Tibial nerve (tissue), 4 donors: ENCODE measurements at regions not wholly inside any gene's neighbourhood (a gene's known extent, or its start where the extent isn't known, plus 50 kb on each side); places are given as distances from the start of the nearest gene placed in this dataset.

ENCODE experiments used
- DNase-seq, 2 donors: peaks; one replicate each; pipeline ENCODE4 v3.0.0-alpha.2; 2019; ENCODE audit warnings: low spot score in 2 of 2
- H3K27ac ChIP-seq, 4 donors: fragments of 200-600 bp; sonication (generic) in 3 of 4; one replicate each; pipeline ENCODE4 v1.5.1; 2017 to 2019; ENCODE audit warnings: mild to moderate bottlenecking in 1 of 4
- H3K27me3 ChIP-seq, 2 donors: fragments of 200-600 bp; sonication (generic) in 1 of 2; one replicate each; pipeline versions ENCODE4 v1.5.1 to v1.6.0; 2017 to 2019
- H3K36me3 ChIP-seq, 3 donors: fragments of 200-600 bp; sonication (generic); one replicate each; pipeline ENCODE4 v1.5.1; 2018 to 2019
- H3K4me1 ChIP-seq, 4 donors: fragments of 200-600 bp; sonication (generic) in 3 of 4; one replicate each; pipeline ENCODE4 v1.5.1; 2017 to 2019
- H3K4me3 ChIP-seq, 4 donors: fragments of 200-600 bp; sonication (generic) in 3 of 4; one replicate each; pipeline ENCODE4 v1.5.1; 2017 to 2019; ENCODE audit warnings: mild to moderate bottlenecking in 1 of 4, moderate library complexity in 1 of 4
- H3K9me3 ChIP-seq, 4 donors: fragments of 200-600 bp; sonication (generic) in 3 of 4; one replicate each; pipeline ENCODE4 v1.5.1; 2017 to 2019
- EP300 ChIP-seq, 2 donors: sonication (generic); formaldehyde crosslinking; IDR thresholded peaks; one replicate each; pipeline ENCODE4 v1.6.1; 2017; ENCODE audit warnings: antibody characterized with exemption in 2 of 2, mild to moderate bottlenecking in 1 of 2
- POLR2A ChIP-seq, 2 donors: fragments of 450-650 bp; IDR thresholded peaks; one replicate each; pipeline ENCODE4 v1.6.1; 2017; ENCODE audit warnings: antibody characterized with exemption in 2 of 2, mild to moderate bottlenecking in 2 of 2, moderate library complexity in 2 of 2
- WGBS, 2 donors: methylation state at CpG; one replicate each; pipeline ENCODE4 v1.1.5; 2018; 5-methylcytosine and 5-hydroxymethylcytosine counted together
- TF ChIP-seq, protein P1 (sequence below), 5 experiments: fragments of 200-600 bp in 3 of 5; fragments of 450-650 bp in 2 of 5; sonication (generic) in 3 of 5; IDR thresholded peaks; one replicate each; pipeline ENCODE4 v1.5.1; 2016 to 2019; ENCODE audit warnings: antibody characterized with exemption in 5 of 5, mild to moderate bottlenecking in 3 of 5, moderate library complexity in 2 of 5

DNA sequence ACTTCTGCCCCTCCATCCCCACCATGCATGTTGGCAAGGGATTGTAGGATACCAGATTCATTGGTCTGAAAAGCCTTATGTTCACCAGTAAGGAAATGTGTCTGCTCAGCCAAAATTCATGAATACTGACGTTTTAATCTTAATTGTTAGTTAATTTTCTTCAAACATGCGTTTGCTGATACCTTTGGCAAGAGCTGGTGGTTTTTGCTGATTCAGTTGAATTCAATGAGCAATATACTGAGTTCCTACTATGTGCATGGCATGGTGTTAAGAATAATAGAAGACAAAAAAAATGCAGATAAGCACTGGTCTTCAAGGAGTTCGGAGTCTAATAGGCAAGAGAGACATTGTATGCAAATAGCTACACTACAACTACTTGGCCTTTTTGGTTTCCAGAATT, 811.6 kb downstream of the BCL11A start:
- H3K27me3 ChIP-seq, result no peaks in the 10 kb centered on the region
- H3K36me3 ChIP-seq, result no peaks in the 10 kb centered on the region
- no peaks in the 10 kb centered on the region for H3K9me3 ChIP-seq
- DNase-seq, result no peak
- H3K27ac ChIP-seq, result no peak overlapping the region
- no peaks in the 10 kb centered on the region for H3K4me1 ChIP-seq
- no peak overlapping the region for H3K4me3 ChIP-seq
- 85 to 86% methylated on average over 3 of the region's 3 CpGs for WGBS, 2 donors
- TF ChIP-seq EP300 (IDR thresholded peaks at IDR 0.05), result no peak
- TF ChIP-seq, protein P1, sequence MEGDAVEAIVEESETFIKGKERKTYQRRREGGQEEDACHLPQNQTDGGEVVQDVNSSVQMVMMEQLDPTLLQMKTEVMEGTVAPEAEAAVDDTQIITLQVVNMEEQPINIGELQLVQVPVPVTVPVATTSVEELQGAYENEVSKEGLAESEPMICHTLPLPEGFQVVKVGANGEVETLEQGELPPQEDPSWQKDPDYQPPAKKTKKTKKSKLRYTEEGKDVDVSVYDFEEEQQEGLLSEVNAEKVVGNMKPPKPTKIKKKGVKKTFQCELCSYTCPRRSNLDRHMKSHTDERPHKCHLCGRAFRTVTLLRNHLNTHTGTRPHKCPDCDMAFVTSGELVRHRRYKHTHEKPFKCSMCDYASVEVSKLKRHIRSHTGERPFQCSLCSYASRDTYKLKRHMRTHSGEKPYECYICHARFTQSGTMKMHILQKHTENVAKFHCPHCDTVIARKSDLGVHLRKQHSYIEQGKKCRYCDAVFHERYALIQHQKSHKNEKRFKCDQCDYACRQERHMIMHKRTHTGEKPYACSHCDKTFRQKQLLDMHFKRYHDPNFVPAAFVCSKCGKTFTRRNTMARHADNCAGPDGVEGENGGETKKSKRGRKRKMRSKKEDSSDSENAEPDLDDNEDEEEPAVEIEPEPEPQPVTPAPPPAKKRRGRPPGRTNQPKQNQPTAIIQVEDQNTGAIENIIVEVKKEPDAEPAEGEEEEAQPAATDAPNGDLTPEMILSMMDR (IDR thresholded peaks at IDR 0.05), result no peak
- TF ChIP-seq POLR2A (IDR thresholded peaks at IDR 0.05), result no peak

DNA sequence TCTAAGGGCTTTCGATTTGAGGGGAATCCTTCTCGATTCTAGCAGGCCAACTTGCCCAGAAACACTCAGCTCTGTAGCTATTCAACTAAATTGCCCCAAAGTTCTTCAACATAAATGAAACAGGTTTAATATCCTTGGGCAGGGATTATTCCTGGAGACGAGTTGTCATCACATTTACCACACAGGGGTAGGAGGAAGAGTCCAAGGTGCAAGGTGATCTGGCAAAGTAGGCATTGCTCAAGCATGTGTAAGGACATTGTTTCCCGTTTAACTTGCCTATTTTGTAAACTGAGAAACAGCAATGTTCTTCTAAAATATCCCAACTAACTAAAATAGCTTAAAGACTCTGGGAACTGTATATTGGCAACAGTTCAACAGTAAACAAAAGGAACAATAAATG, 814.3 kb downstream of the BCL11A start:
- Histone ChIP-seq H3K36me3 (no peaks in the 10 kb centered on the region), H3K9me3 (no peaks in the 10 kb centered on the region), H3K4me3 (no peak overlapping the region), H3K27me3 (no peaks in the 10 kb centered on the region), H3K4me1 (no peaks in the 10 kb centered on the region), H3K27ac (no peak overlapping the region)
- no peak for DNase-seq
- no peak for TF ChIP-seq POLR2A (IDR thresholded peaks at IDR 0.05)
- TF ChIP-seq, protein P1 (IDR thresholded peaks at IDR 0.05), result no peak
- no peak for TF ChIP-seq EP300 (IDR thresholded peaks at IDR 0.05)
- WGBS, 2 donors, result 84 to 87% methylated on average over 4 of the region's 4 CpGs

DNA sequence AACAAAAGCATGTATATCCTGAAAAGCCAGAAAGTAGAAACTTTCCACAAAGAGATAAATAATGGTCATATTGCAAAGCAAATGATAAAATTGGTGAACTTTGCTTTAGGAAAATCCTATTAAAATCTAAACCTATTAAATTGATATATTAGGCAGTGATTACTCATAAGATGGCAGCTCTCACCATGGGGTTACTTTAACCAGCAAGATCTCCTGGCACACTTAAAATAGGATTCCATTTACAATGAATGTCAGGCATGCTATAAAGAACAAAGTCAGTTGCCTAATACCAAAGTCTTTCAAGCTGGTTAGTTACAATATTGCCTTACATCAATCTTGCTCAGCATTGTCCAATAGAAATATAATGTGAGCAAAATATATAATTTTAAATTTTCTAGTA, 816.2 kb downstream of the BCL11A start:
- Histone ChIP-seq H3K9me3 (no peaks in the 10 kb centered on the region), H3K36me3 (no peaks in the 10 kb centered on the region), H3K27ac (no peak overlapping the region), H3K27me3 (no peaks in the 10 kb centered on the region), H3K4me3 (no peak overlapping the region), H3K4me1 (no peaks in the 10 kb centered on the region)
- DNase-seq, result no peak
- TF ChIP-seq POLR2A (IDR thresholded peaks at IDR 0.05), result no peak
- TF ChIP-seq EP300 (IDR thresholded peaks at IDR 0.05), result no peak
- TF ChIP-seq, protein P1 (IDR thresholded peaks at IDR 0.05), result no peak

DNA sequence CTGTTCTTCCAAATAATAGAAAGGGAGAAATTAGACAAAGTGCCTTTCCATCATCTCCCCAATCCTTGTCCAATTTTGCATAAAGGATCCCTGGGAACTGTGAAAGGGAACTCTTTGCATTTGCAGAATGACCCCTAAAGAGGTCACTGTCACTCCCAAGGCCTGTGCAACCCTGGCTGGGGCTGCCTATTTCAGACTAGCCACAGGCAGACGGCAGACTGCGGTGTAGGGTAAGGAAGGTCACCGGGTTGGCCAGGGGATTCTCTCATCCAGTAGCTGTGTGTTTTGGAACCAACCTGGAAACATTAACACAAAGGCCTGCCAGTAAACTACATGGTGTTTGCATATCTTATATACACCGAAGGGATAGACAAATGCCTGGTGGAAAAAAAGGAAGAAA, 818.7 kb downstream of the BCL11A start:
- DNase-seq, result no peak
- no peak overlapping the region for H3K27ac ChIP-seq
- TF ChIP-seq POLR2A (IDR thresholded peaks at IDR 0.05) (no peak), EP300 (IDR thresholded peaks at IDR 0.05) (no peak)
- TF ChIP-seq, protein P1 (IDR thresholded peaks at IDR 0.05), result no peak
- 39 to 51% methylated on average over 4 of the region's 4 CpGs for WGBS, 2 donors
- no peak overlapping the region for H3K4me3 ChIP-seq
- H3K4me1 ChIP-seq, result no peaks in the 10 kb centered on the region
- no peaks in the 10 kb centered on the region for H3K27me3 ChIP-seq
- H3K36me3 ChIP-seq, result no peaks in the 10 kb centered on the region
- no peaks in the 10 kb centered on the region for H3K9me3 ChIP-seq

DNA sequence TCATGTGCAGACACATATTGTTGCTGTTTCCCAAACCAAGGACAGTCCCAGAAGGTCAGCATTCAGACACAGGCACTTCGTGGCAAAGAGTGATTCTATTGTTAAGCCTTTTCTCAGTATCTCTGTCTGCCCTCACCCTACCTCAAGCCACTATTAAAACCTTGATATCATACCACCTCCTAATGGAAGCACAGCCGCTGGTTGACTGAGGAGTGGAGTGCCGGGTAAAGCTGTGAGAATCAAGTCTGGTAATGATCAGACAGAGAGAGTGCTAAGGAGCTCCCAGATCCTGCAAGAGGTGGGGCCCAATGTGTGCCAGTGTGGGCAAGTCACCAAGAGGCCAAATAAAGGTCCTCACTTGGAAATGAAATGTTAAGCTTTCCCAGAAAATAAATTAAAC, 819.5 kb downstream of the BCL11A start:
- Histone ChIP-seq H3K27ac (no peak overlapping the region), H3K4me3 (no peak overlapping the region), H3K36me3 (no peaks in the 10 kb centered on the region), H3K9me3 (no peaks in the 10 kb centered on the region), H3K4me1 (no peaks in the 10 kb centered on the region), H3K27me3 (no peaks in the 10 kb centered on the region)
- WGBS, 2 donors, result 79 to 83% methylated on average over 3 of the region's 3 CpGs
- DNase-seq, result no peak
- TF ChIP-seq, protein P1 (IDR thresholded peaks at IDR 0.05), result no peak
- TF ChIP-seq POLR2A (IDR thresholded peaks at IDR 0.05), result no peak
- no peak for TF ChIP-seq EP300 (IDR thresholded peaks at IDR 0.05)
